SK-N-SH (cell line): ENCODE measurements at regions not wholly inside any gene's neighbourhood (a gene's known extent, or its start where the extent isn't known, plus 50 kb on each side); places are given as distances from the start of the nearest gene placed in this dataset.

ENCODE experiments used
- CTCF ChIP-seq: fragments of 200-600 bp; sonication (generic); IDR thresholded peaks from 2 replicates; pipeline ENCODE4 v1.6.1; 2017; ENCODE audit warnings: antibody characterized with exemption, mild to moderate bottlenecking, moderate library complexity
- EP300 ChIP-seq, 2 experiments: IDR thresholded peaks; 2 replicates each; pipeline versions ENCODE4 v1.4.0 to v1.6.1; 2012; ENCODE audit warnings: borderline replicate concordance in 1 of 2, low read depth in 1 of 2, low read length in 1 of 2
- MAX ChIP-seq: IDR thresholded peaks from 2 replicates; pipeline ENCODE4 v1.4.0; 2012; ENCODE audit warnings: low read depth
- NRF1 ChIP-seq: IDR thresholded peaks from 2 replicates; pipeline ENCODE4 v1.6.1; 2012; ENCODE audit warnings: low read depth, mild to moderate bottlenecking, low read length
- POLR2AphosphoS5 ChIP-seq: IDR thresholded peaks from 2 replicates; pipeline ENCODE4 v1.6.1; 2012; ENCODE audit warnings: low read depth, low read length
- RAD21 ChIP-seq: IDR thresholded peaks from 2 replicates; pipeline ENCODE4 v1.6.1; 2012; ENCODE audit warnings: mild to moderate bottlenecking, low read length
- REST ChIP-seq: IDR thresholded peaks from 2 replicates; pipeline ENCODE4 v1.6.1; 2012; ENCODE audit warnings: mild to moderate bottlenecking, low read depth, low read length, moderate library complexity
- SIN3A ChIP-seq: IDR thresholded peaks from 2 replicates; pipeline ENCODE4 v1.6.1; 2012; ENCODE audit warnings: low read depth, mild to moderate bottlenecking, low read length, moderate library complexity, borderline replicate concordance
- TAF1 ChIP-seq: IDR thresholded peaks from 2 replicates; pipeline ENCODE4 v1.6.1; 2012; ENCODE audit warnings: low read depth, mild to moderate bottlenecking, low read length, moderate library complexity, borderline replicate concordance
- USF2 ChIP-seq: fragments of 150-350 bp; IDR thresholded peaks from 2 replicates; pipeline ENCODE4 v1.6.1; 2017; ENCODE audit warnings: antibody characterized with exemption, low read length, low read depth, borderline replicate concordance
- ZBTB33 ChIP-seq: IDR thresholded peaks from 2 replicates; pipeline ENCODE4 v1.4.0; 2012; ENCODE audit warnings: low read depth, borderline replicate concordance

GRCh38 chr11:69996451-69996850 lies 81.7 kb upstream of the ANO1 start:
- TF ChIP-seq ZBTB33 (no peak), CTCF (no peak), EP300 (IDR thresholded peaks at IDR 0.05; ENCODE audit: borderline replicate concordance in 1 of 2, low read depth in 1 of 2, low read length in 1 of 2) (no peak), POLR2AphosphoS5 (no peak), REST (no peak), TAF1 (no peak), MAX (no peak), NRF1 (no peak), SIN3A (no peak), USF2 (no peak), RAD21 (no peak)
